ENCODE measurements at regions not wholly inside any gene's neighbourhood (a gene's known extent, or its start where the extent isn't known, plus 50 kb on each side); places are given as distances from the start of the nearest gene placed in this dataset.

DNA sequence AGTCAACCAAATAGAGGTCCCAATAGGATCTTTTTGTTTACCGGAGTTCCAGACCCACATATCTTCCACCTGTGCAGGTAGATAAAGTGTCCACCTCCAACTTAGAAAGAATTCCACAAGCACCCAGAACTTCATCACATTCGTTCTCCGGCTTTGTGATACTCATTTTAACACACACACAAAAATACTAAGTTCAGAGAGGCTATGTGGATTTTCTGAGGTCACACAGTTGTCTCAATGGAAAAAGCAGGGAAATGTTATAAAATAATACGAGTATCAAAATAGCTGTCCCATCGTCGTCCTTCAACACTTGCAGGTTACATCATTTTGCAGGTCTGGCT lies 137.5 kb downstream of the TMCO5A start:
- no peaks in the 10 kb centered on the region for H3K27me3 ChIP-seq
- WGBS, 2 donors = 32 to 47% methylated on average over 6 of the region's 6 CpGs
- intact Hi-C loops (cut with DNase I; ENCODE audit: low total_unique reads) = loop anchor here (10.0 kb wide), 1 partner anchor 183 kb away; the partner anchor contains the start of gene SPRED1
- no peak for DNase-seq
- TF ChIP-seq, protein P1, sequence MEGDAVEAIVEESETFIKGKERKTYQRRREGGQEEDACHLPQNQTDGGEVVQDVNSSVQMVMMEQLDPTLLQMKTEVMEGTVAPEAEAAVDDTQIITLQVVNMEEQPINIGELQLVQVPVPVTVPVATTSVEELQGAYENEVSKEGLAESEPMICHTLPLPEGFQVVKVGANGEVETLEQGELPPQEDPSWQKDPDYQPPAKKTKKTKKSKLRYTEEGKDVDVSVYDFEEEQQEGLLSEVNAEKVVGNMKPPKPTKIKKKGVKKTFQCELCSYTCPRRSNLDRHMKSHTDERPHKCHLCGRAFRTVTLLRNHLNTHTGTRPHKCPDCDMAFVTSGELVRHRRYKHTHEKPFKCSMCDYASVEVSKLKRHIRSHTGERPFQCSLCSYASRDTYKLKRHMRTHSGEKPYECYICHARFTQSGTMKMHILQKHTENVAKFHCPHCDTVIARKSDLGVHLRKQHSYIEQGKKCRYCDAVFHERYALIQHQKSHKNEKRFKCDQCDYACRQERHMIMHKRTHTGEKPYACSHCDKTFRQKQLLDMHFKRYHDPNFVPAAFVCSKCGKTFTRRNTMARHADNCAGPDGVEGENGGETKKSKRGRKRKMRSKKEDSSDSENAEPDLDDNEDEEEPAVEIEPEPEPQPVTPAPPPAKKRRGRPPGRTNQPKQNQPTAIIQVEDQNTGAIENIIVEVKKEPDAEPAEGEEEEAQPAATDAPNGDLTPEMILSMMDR (IDR thresholded peaks at IDR 0.05) = no peak
- H3K4me3 ChIP-seq = peak overlapping the region in 1 of 2 donors; percentile 76
- H3K27ac ChIP-seq = peak overlapping the region; percentile 82 to 93
- peaks cover 25% of the 10 kb centered on the region for H3K4me1 ChIP-seq
- H3K36me3 ChIP-seq (ENCODE audit: low read depth, missing control alignments) = no peaks in the 10 kb centered on the region
- H3K9me3 ChIP-seq = no peaks in the 10 kb centered on the region

DNA sequence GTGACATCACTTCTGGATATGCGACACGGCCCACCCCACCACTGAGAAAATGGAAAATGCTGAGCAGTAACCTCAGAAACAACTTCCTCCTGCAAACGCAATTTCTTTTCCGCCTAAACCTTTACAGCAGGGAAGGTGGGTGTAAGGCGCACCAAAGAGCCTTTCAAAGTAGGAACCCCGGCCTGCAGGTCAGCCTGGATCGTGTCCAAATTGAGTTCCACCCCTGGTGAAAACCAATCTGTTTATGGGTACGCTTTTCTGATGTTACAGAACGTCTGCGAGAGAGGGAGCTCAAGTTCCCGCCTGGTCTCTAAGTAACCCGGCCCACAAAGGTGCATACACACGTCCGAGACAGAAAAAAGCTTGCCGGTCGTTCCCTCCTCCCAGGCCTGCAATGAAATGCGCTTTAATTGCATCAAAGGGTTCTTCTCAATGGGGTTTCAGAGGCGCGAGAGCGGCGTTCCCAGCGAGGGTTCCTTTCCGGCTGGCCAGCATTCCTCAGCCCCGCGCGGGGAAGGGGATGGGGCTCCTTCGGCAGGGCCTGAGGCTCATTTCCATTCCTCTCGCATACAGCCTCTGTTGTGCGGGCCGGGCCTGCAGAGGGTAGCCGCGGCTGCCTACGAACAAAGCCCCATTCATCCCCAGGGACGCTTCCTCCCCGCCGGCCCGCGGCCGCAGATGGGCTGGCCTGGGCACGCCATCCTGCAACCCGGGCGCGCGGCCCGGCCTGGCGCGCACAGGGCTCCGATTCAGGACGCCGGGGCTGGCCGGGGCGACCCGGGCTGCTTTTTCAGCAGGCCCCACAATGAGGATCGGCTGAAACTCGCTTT lies 138.1 kb downstream of the TMCO5A start:
- Histone ChIP-seq H3K4me1 (peaks cover 21% of the 10 kb centered on the region), H3K9me3 (no peaks in the 10 kb centered on the region), H3K27me3 (no peaks in the 10 kb centered on the region), H3K36me3 (ENCODE audit: low read depth, missing control alignments) (no peaks in the 10 kb centered on the region), H3K27ac (peak overlapping the region; percentile 82 to 93), H3K4me3 (peak overlapping the region; percentile 55 to 76)
- 0 to 2% methylated on average over 19 to 36 of the region's 55 CpGs for WGBS, 2 donors
- DNase-seq = peak; percentile 78
- intact Hi-C loops (cut with DNase I; ENCODE audit: low total_unique reads) = loop anchor here (10.0 kb wide), 1 partner anchor 182 kb away; the partner anchor contains the start of gene SPRED1
- TF ChIP-seq, protein P1 (IDR thresholded peaks at IDR 0.05) = peak in 1 of 3 experiments; percentile 5
- no peak for TF ChIP-seq POLR2A (IDR thresholded peaks at IDR 0.05)

DNA sequence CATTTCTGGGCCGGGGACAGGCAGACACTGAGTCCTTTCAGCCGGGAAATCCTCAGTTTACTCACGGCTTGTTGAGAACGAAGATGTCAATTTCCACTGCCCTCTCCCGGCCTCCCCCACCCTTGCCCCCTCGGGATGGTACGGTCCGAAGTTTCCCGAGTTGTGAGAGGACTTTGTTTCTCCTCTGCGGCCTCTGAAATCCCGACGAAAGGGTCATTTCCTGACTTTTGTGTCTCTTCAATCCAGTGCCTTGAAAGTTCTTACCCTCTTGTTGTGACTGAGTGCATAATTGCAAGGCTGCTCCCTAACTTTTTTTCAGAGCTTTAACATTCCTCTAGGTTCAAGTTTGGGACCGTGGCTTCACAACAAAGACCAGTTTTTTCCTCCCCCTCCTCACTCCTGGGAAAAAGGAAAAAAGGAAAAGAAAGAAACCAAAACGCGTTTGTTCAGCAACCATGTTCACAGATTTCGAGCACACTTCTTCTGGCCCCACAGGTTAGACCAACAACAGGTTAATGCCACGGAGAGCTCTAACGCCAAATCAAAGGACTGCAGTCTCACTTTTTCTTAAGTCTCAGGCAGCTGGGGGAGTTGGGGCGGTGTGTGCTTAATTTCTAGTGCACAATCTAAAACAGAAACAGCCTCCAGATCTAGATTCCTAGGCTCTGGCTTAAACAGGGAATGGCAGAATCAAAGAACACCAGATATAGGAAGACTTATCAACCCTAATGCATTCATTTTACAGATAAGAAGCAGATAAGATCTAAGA lies 138.9 kb downstream of the TMCO5A start:
- WGBS, 2 donors = 3 to 7% methylated on average over 18 of the region's 19 CpGs
- no peak for TF ChIP-seq POLR2A (IDR thresholded peaks at IDR 0.05)
- TF ChIP-seq, protein P1 (IDR thresholded peaks at IDR 0.05) = no peak
- peaks cover 21% of the 10 kb centered on the region for H3K4me1 ChIP-seq
- peak overlapping the region; percentile 82 to 93 for H3K27ac ChIP-seq
- no peaks in the 10 kb centered on the region for H3K36me3 ChIP-seq (ENCODE audit: low read depth, missing control alignments)
- H3K4me3 ChIP-seq = peak overlapping the region; percentile 55 to 76
- intact Hi-C loops (cut with DNase I; ENCODE audit: low total_unique reads) = loop anchor here (10.0 kb wide), 1 partner anchor 181 kb away; the partner anchor contains the start of gene SPRED1
- no peaks in the 10 kb centered on the region for H3K9me3 ChIP-seq
- DNase-seq = peak; percentile 58
- no peaks in the 10 kb centered on the region for H3K27me3 ChIP-seq

- no peak for DNase-seq
- TF ChIP-seq, protein P1 (IDR thresholded peaks at IDR 0.05) = no peak
- no peaks in the 10 kb centered on the region for H3K27me3 ChIP-seq
- no peaks in the 10 kb centered on the region for H3K9me3 ChIP-seq
- peaks cover 17% of the 10 kb centered on the region for H3K4me1 ChIP-seq
- intact Hi-C loops (cut with DNase I; ENCODE audit: low total_unique reads) = loop anchor here (10.0 kb wide), 1 partner anchor 181 kb away; the partner anchor contains the start of gene SPRED1
- H3K4me3 ChIP-seq = no peak overlapping the region
- H3K36me3 ChIP-seq (ENCODE audit: low read depth, missing control alignments) = no peaks in the 10 kb centered on the region
- 37 to 38% methylated on average over 5 of the region's 5 CpGs for WGBS, 2 donors
- peak overlapping the region; percentile 82 to 93 for H3K27ac ChIP-seq
These were observed 139.6 kb downstream of the TMCO5A start for GRCh38 chr15:38074029-38074428.
